Fibroblast of lung (primary cell): ENCODE measurements at regions not wholly inside any gene's neighbourhood (a gene's known extent, or its start where the extent isn't known, plus 50 kb on each side); places are given as distances from the start of the nearest gene placed in this dataset.
A peak's percentile ranks its signal among the peaks of the same experiment; 100 is the strongest.

ENCODE experiments used
- DNase-seq, 2 donors: peaks; one replicate each; pipeline versions ENCODE4 v3.0.0 to v3.0.0-alpha.2; 2010; ENCODE audit warnings: low read depth in 2 of 2
- H2AFZ ChIP-seq: 2 replicates; pipeline ENCODE4 v1.5.1; 2012; ENCODE audit warnings: low read length, control low read depth, inconsistent platforms
- H3K27ac ChIP-seq: 2 replicates; pipeline ENCODE4 v1.5.1; 2011; ENCODE audit warnings: low read length, control low read depth; ENCODE audit not compliant: insufficient read depth
- H3K27me3 ChIP-seq: 2 replicates; pipeline ENCODE4 v1.5.1; 2011; ENCODE audit warnings: mild to moderate bottlenecking, low read length; ENCODE audit not compliant: control insufficient read depth, insufficient read depth
- H3K36me3 ChIP-seq: 2 replicates; pipeline ENCODE4 v1.5.1; 2011; ENCODE audit warnings: low read length; ENCODE audit not compliant: control insufficient read depth, insufficient read depth
- H3K4me1 ChIP-seq: 2 replicates; pipeline ENCODE4 v1.5.1; 2011; ENCODE audit warnings: low read length; ENCODE audit not compliant: control insufficient read depth, insufficient read depth; ENCODE audit errors: extremely low read depth
- H3K4me2 ChIP-seq: 2 replicates; pipeline ENCODE4 v1.5.1; 2011; ENCODE audit warnings: low read length, control low read depth; ENCODE audit not compliant: insufficient read depth; ENCODE audit errors: extremely low read depth
- H3K4me3 ChIP-seq, 4 experiments: fragments of 200-600 bp in 1 of 4; sonication (generic) in 1 of 4; replicated peaks in 1 of 4; 2 replicates each; pipeline ENCODE4 v1.5.1; 2011 to 2016; ENCODE audit warnings: low read length in 4 of 4, low read depth in 3 of 4, mild to moderate bottlenecking in 3 of 4, control low read depth in 2 of 4, inconsistent platforms in 1 of 4, mixed read lengths in 1 of 4; ENCODE audit not compliant: insufficient read depth in 1 of 4; ENCODE audit errors: control extremely low read depth in 1 of 4
- H3K79me2 ChIP-seq: 2 replicates; pipeline ENCODE4 v1.5.1; 2012; ENCODE audit warnings: mild to moderate bottlenecking, low read length, inconsistent platforms; ENCODE audit not compliant: control insufficient read depth, insufficient read depth
- H3K9ac ChIP-seq: 2 replicates; pipeline ENCODE4 v1.5.1; 2011; ENCODE audit warnings: mild to moderate bottlenecking, low read length, control low read depth; ENCODE audit not compliant: insufficient read depth
- H3K9me3 ChIP-seq: 2 replicates; pipeline ENCODE4 v1.5.1; 2012; ENCODE audit warnings: low read depth, low read length; ENCODE audit not compliant: control insufficient read depth, insufficient read depth
- H4K20me1 ChIP-seq: 2 replicates; pipeline ENCODE4 v1.5.1; 2011; ENCODE audit warnings: low read length; ENCODE audit not compliant: control insufficient read depth, insufficient read depth; ENCODE audit errors: extremely low read depth
- EZH2 ChIP-seq: IDR thresholded peaks from 2 replicates; pipeline ENCODE4 v1.5.1; 2012; ENCODE audit warnings: low read length, control low read depth, mild to moderate bottlenecking; ENCODE audit errors: missing control alignments
- TF ChIP-seq, protein P1 (sequence below), 2 donors: IDR thresholded peaks in 1 of 2; conservative IDR thresholded peaks in 1 of 2; 1 replicate in 1 of 2; 2 replicates in 1 of 2; pipeline ENCODE4 v1.5.1; 2011 to 2012; ENCODE audit warnings: low read length in 2 of 2, control low read depth in 1 of 2, inconsistent platforms in 1 of 2, low read depth in 1 of 2, mild to moderate bottlenecking in 1 of 2

- Histone ChIP-seq H3K9ac (no peak overlapping the region), H3K4me1 (peaks cover 4% of the 10 kb centered on the region), H3K27ac (no peak overlapping the region)
These were observed 185.2 kb upstream of the NEIL3 start for GRCh38 chr4:177124349-177125064.

GRCh38 chr4:177125656-177126055, 184.0 kb upstream of the NEIL3 start:
- DNase-seq = peak in 1 of 2 donors; percentile 17
- Histone ChIP-seq H3K79me2 (no peaks in the 10 kb centered on the region), H3K9me3 (no peaks in the 10 kb centered on the region), H3K27ac (no peak overlapping the region), H3K4me3 (no peak overlapping the region), H3K9ac (no peak overlapping the region), H2AFZ (no peak overlapping the region), H3K4me1 (no peaks in the 10 kb centered on the region), H3K36me3 (no peaks in the 10 kb centered on the region), H4K20me1 (no peaks in the 10 kb centered on the region), H3K4me2 (no peak overlapping the region), H3K27me3 (no peaks in the 10 kb centered on the region)
- TF ChIP-seq, protein P1, sequence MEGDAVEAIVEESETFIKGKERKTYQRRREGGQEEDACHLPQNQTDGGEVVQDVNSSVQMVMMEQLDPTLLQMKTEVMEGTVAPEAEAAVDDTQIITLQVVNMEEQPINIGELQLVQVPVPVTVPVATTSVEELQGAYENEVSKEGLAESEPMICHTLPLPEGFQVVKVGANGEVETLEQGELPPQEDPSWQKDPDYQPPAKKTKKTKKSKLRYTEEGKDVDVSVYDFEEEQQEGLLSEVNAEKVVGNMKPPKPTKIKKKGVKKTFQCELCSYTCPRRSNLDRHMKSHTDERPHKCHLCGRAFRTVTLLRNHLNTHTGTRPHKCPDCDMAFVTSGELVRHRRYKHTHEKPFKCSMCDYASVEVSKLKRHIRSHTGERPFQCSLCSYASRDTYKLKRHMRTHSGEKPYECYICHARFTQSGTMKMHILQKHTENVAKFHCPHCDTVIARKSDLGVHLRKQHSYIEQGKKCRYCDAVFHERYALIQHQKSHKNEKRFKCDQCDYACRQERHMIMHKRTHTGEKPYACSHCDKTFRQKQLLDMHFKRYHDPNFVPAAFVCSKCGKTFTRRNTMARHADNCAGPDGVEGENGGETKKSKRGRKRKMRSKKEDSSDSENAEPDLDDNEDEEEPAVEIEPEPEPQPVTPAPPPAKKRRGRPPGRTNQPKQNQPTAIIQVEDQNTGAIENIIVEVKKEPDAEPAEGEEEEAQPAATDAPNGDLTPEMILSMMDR (conservative IDR thresholded peaks at IDR 0.05 in 1 of 2, IDR thresholded peaks at IDR 0.05 in 1 of 2; ENCODE audit: low read depth in 1 of 2, low read length in 2 of 2) = no peak
- TF ChIP-seq EZH2 = no peak

More at GRCh38 chr4:177124349-177125064, 185.2 kb upstream of the NEIL3 start:
- TF ChIP-seq, protein P1 (conservative IDR thresholded peaks at IDR 0.05 in 1 of 2, IDR thresholded peaks at IDR 0.05 in 1 of 2; ENCODE audit: low read depth in 1 of 2, low read length in 2 of 2) = no peak
- no peak for TF ChIP-seq EZH2
- no peaks in the 10 kb centered on the region for H3K36me3 ChIP-seq
- no peak for DNase-seq
- no peaks in the 10 kb centered on the region for H4K20me1 ChIP-seq
- H3K4me2 ChIP-seq = no peak overlapping the region
- no peaks in the 10 kb centered on the region for H3K27me3 ChIP-seq
- no peak overlapping the region for H3K4me3 ChIP-seq
- H3K79me2 ChIP-seq = no peaks in the 10 kb centered on the region
- no peak overlapping the region for H2AFZ ChIP-seq
- no peaks in the 10 kb centered on the region for H3K9me3 ChIP-seq

- Histone ChIP-seq H3K36me3 (no peaks in the 10 kb centered on the region), H4K20me1 (no peaks in the 10 kb centered on the region), H2AFZ (no peak overlapping the region), H3K9me3 (no peaks in the 10 kb centered on the region), H3K27me3 (no peaks in the 10 kb centered on the region), H3K4me1 (no peaks in the 10 kb centered on the region), H3K9ac (no peak overlapping the region), H3K79me2 (no peaks in the 10 kb centered on the region), H3K4me2 (no peak overlapping the region), H3K4me3 (no peak overlapping the region), H3K27ac (no peak overlapping the region)
- DNase-seq = peak in 1 of 2 donors; percentile 62
- no peak for TF ChIP-seq EZH2
- TF ChIP-seq, protein P1 (conservative IDR thresholded peaks at IDR 0.05 in 1 of 2, IDR thresholded peaks at IDR 0.05 in 1 of 2; ENCODE audit: low read depth in 1 of 2, low read length in 2 of 2) = no peak
These were observed 182.0 kb upstream of the NEIL3 start for GRCh38 chr4:177127658-177128057.
